ENCODE measurements at regions not wholly inside any gene's neighbourhood (a gene's known extent, or its start where the extent isn't known, plus 50 kb on each side); places are given as distances from the start of the nearest gene placed in this dataset.

DNA sequence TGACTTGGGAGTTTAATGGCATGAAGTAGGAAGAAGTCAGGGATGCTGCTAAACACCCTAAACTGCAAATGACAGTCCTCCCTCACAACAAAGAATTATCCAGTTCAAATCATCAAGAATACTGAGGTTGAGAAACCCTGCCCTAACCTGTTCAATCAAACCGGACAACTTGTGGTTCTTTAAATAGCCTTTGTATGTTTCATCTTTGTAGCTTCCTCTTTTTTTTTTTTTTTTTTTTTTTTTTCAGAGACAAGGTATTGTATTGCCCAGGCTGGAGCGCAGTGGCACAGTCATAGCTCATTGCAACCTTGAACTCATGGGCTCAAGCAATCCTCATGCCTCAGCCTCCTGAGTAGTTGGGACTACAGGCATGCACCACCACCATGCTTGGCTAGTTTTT, 52.5 kb upstream of the TTC29 start:
- Mint-ChIP-seq H3K9me3 (peaks cover 18% of the 10 kb centered on the region), H3K27me3 (peaks cover 13% of the 10 kb centered on the region), H3K4me1 (peaks cover 10% of the 10 kb centered on the region), H3K27ac (no peak overlapping the region), H3K4me3 (no peak overlapping the region), H3K36me3 (no peaks in the 10 kb centered on the region)
- peak; percentile 20 for ATAC-seq

DNA sequence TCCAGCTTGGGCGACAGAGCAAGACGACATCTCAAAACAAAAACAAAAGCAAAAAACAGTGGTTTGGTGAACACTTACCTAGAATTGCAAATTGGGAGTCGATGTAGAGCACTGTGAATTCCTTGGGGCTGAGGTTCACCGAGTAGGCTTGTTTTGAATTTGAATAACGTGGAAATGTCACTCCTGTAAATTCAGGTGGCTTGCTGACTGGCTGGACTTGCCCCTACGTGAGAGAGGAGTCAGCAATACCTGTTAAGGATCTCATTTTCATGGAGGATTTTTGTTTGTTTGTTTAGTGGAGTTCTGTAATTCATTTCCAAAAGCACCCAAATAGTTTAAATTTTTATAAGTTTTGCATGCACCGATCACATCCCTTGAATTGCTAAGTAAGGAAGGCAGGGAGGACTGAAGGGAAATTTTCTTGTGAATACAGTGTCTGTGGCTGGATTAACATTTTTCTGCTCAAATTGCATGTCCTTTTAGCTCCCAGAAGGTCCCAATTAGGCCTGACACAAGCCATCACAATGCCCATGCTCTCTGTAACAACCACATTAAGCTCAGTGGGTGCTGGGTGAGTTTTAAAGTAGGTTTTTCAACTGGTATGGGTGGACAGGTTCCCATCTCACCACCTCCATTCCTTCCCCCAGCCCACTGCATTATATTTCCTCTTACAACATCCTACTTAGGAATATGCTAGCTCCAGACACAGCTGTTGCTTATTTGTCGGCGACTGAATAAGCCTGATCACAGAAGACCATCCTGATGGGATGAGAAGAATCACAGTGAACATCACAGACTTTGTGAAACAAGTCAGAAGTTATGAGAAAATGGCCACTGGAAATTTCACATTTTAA, 58.5 kb upstream of the TTC29 start:
- Mint-ChIP-seq H3K4me1 (no peaks in the 10 kb centered on the region), H3K27me3 (no peaks in the 10 kb centered on the region), H3K36me3 (no peaks in the 10 kb centered on the region), H3K4me3 (no peak overlapping the region), H3K9me3 (no peaks in the 10 kb centered on the region), H3K27ac (no peak overlapping the region)
- no peak for ATAC-seq

DNA sequence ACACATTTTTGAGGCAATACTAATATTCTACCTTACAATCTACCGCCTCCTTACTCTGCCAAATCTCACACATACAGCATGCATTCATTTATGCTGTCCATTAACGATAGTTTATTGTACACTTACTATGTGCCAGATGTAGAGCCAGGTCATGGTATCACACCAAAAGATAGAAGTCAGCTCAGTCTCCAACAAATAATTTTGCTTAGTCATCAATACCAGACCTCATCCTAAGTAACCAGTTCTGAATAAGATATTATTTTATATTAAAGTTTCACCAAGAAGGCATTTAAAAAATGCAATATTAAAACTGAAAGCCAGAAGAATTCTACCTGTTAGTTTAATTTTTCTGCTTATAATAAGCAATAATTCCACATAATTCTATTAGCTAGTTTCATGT, 60.6 kb upstream of the TTC29 start:
- H3K36me3 Mint-ChIP-seq, result no peaks in the 10 kb centered on the region
- no peak for ATAC-seq
- no peak overlapping the region for H3K4me3 Mint-ChIP-seq
- no peaks in the 10 kb centered on the region for H3K9me3 Mint-ChIP-seq
- H3K4me1 Mint-ChIP-seq, result no peaks in the 10 kb centered on the region
- no peak overlapping the region for H3K27ac Mint-ChIP-seq
- no peaks in the 10 kb centered on the region for H3K27me3 Mint-ChIP-seq

DNA sequence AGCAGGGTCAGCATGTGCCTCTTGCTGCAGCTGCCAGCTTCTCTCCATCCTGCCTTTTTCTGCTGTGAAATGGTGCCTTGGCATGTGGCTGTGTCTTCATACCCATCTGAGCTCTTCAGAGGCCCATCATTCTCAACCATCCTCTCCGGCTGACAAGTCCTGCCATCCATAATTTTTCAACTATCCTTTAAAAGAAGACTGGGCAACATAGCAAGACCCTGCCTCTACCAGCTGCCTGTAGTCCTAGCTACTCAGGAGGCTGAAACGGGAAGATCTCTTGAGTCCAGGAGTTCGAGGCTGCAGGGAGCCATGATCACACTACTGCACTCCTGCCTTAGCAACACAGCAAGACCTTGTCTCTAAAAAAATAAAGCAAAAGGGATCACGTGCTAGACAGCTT, 64.2 kb upstream of the TTC29 start:
- no peaks in the 10 kb centered on the region for H3K27me3 Mint-ChIP-seq
- no peak overlapping the region for H3K27ac Mint-ChIP-seq
- no peak overlapping the region for H3K4me3 Mint-ChIP-seq
- no peaks in the 10 kb centered on the region for H3K4me1 Mint-ChIP-seq
- no peaks in the 10 kb centered on the region for H3K9me3 Mint-ChIP-seq
- no peaks in the 10 kb centered on the region for H3K36me3 Mint-ChIP-seq
- ATAC-seq, result no peak

DNA sequence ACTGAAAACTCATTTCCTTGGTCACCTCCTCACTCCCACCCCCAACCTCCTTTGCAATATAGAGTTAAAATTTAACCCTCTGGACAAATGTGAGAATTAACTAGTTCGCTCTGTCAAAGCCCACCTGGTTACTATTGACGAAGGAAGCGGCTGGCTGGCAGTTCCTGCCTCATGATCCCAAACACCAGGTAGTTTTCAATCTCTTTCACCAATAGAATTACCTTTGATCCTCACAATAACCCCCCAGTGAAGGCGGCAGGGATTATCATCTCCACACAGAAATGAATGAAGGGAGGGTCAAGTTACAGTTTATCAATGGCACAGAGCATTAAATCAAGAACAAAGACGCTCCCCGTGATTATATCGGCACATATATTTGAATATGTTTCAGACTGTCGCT, 65.7 kb upstream of the TTC29 start:
- H3K9me3 Mint-ChIP-seq, result no peaks in the 10 kb centered on the region
- ATAC-seq, result no peak
- no peaks in the 10 kb centered on the region for H3K36me3 Mint-ChIP-seq
- H3K27ac Mint-ChIP-seq, result no peak overlapping the region
- H3K4me1 Mint-ChIP-seq, result no peaks in the 10 kb centered on the region
- H3K27me3 Mint-ChIP-seq, result no peaks in the 10 kb centered on the region
- no peak overlapping the region for H3K4me3 Mint-ChIP-seq

DNA sequence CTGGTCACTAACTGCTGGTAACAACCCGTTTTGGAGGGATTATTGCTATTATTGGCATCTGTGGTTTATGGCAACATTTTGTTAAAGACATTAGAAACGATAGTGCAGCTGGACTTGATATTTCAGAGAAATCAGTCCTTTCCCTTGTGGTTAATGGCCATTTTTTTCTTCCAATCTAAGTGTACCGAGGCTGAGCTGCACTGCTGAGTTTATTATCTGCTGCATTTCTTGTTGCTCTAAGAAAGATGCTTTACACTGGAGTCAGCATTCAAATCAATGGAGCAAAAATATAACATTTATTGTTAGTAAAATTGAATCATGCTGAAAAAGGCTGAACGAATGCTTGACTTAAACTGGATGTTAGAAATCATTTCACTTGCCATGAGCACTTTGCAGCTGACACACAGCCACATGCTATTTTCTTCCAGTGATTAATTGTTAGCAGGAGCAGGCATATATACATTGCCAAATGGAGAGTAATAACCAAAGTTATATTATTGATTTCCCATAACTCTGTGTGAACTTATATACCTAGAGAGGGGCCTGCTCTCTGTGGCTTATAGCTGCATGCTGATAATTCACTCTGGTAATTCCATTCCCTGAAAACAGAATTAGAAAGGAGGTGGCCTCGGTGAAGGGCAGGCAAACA, 66.5 kb upstream of the TTC29 start:
- no peak overlapping the region for H3K4me3 Mint-ChIP-seq
- H3K4me1 Mint-ChIP-seq, result no peaks in the 10 kb centered on the region
- H3K36me3 Mint-ChIP-seq, result no peaks in the 10 kb centered on the region
- no peaks in the 10 kb centered on the region for H3K9me3 Mint-ChIP-seq
- peaks cover 7% of the 10 kb centered on the region for H3K27me3 Mint-ChIP-seq
- no peak overlapping the region for H3K27ac Mint-ChIP-seq
- no peak for ATAC-seq

DNA sequence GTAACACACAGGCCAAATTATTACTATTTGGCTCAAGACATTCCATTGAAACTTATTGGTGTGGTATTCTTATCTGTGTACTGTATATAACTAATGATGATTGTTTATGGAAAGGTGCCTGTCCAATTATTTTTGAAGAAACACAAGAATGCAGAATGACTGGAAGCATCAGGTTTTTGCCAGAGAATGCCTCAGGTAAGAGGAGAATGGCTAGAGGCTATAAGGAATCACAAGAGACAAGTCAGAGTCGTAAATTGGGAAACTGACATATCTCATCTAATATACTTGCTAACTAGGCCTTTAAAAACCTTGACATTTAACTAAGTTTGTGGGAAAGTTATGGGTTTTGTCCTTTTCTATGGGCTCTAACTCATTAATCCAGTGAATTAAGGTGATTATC, 69.3 kb upstream of the TTC29 start:
- H3K9me3 Mint-ChIP-seq, result no peaks in the 10 kb centered on the region
- H3K27ac Mint-ChIP-seq, result no peak overlapping the region
- no peaks in the 10 kb centered on the region for H3K36me3 Mint-ChIP-seq
- ATAC-seq, result no peak
- peaks cover 13% of the 10 kb centered on the region for H3K27me3 Mint-ChIP-seq
- no peaks in the 10 kb centered on the region for H3K4me1 Mint-ChIP-seq
- no peak overlapping the region for H3K4me3 Mint-ChIP-seq

DNA sequence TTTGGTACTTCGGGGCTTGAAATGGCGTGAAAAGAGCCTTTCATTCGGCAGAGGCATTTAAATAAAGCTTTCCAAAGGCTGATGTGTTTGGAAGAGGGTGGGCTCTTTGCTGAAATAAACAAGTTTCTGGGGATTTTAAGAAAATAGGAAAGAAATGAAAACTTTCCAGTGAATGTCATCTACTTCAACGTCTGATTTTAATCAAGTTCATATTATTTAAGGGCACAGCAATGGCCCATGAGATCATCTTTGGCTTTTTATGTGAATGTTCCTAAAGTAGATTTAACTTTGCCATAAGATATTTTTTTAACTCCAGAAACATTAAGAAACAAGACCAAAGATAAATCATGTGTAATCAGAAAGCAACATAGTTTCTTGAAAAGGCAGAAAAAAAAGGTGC, 69.8 kb upstream of the TTC29 start:
- Mint-ChIP-seq H3K36me3 (no peaks in the 10 kb centered on the region), H3K9me3 (no peaks in the 10 kb centered on the region), H3K27ac (no peak overlapping the region), H3K4me1 (no peaks in the 10 kb centered on the region), H3K27me3 (peaks cover 13% of the 10 kb centered on the region), H3K4me3 (no peak overlapping the region)
- ATAC-seq, result no peak

DNA sequence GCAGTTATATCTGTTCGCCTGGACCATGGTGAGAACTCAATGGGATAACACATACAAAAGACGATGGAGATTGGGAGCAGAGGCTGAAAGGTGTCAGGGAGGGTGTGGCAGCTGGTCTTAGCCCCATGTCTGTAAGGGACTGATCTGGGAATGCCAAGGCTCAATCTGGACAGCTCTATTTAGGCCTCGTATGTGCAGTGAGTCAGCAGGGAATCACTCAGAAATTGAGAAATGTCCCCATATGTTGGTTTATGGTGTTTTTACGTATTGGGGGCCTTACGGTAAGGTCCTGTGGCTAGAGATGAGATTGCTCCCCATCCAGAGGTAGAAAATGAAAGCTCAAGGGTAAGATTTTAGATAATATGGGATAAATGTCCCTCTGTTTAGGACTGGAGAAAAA, 71.4 kb upstream of the TTC29 start:
- peaks cover 13% of the 10 kb centered on the region for H3K27me3 Mint-ChIP-seq
- H3K9me3 Mint-ChIP-seq, result no peaks in the 10 kb centered on the region
- H3K36me3 Mint-ChIP-seq, result no peaks in the 10 kb centered on the region
- no peak overlapping the region for H3K4me3 Mint-ChIP-seq
- no peak overlapping the region for H3K27ac Mint-ChIP-seq
- ATAC-seq, result no peak
- no peaks in the 10 kb centered on the region for H3K4me1 Mint-ChIP-seq

DNA sequence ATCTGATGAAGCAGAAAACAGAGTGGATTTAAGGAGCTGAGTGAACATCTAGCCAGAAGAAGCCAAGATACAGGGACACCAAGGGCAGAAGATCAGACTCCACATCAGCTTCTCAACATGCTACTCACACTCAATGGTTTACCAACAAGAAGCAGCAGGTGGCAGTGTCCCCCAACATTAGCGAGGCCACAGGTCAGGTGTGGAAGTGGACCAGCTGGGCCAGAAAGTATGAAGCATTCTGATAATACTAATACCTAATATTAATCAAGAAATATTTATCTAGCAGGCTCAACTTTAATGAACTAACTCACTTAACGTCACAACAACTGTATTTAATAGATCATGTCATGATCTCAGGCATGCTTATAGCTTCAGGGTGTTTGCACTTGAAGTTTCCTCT, 73.4 kb upstream of the TTC29 start:
- no peaks in the 10 kb centered on the region for H3K9me3 Mint-ChIP-seq
- H3K4me3 Mint-ChIP-seq, result no peak overlapping the region
- H3K27ac Mint-ChIP-seq, result no peak overlapping the region
- H3K36me3 Mint-ChIP-seq, result no peaks in the 10 kb centered on the region
- H3K4me1 Mint-ChIP-seq, result no peaks in the 10 kb centered on the region
- H3K27me3 Mint-ChIP-seq, result peaks cover 13% of the 10 kb centered on the region
- ATAC-seq, result peak; percentile 63

DNA sequence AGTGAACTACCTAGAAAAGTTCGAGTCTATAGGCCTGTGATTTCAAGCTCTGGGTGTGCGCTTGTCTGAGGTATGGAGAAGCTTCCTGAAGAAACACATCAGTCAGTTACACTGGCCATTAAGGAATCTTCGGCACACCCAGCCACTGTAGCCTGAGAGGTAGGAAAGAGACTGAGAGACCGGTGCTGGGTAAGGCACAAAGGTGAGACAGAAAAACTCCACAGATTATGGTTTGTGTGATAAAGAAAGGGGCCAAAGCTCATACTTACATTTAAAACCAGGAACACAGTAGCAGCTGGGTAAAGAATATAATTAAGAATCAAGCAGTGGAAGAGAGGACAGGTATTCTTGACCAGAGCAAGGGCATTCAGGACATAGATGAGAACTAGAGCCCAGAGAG, 74.8 kb upstream of the TTC29 start:
- Mint-ChIP-seq H3K4me1 (no peaks in the 10 kb centered on the region), H3K27ac (no peak overlapping the region), H3K9me3 (no peaks in the 10 kb centered on the region), H3K4me3 (no peak overlapping the region), H3K27me3 (peaks cover 13% of the 10 kb centered on the region), H3K36me3 (no peaks in the 10 kb centered on the region)
- ATAC-seq, result no peak

DNA sequence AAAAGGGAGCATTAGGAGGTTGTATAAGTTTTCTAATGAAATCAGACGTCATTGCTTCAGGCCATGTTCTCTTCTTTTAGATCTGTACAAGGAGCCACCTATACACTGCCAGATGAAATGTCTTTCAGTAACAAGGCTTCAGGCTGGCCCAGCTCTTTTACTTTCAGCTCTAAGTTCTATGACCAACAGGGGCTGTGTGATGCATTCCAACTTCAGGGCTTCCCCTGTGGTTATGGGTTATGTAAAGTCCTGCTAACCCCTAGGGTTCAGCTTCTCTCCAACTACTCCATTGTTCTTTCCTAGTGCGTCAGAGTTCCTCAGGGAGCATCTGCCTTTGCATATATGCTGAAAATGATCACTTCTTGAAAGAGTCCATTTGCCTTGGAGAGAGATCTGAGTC, 79.4 kb upstream of the TTC29 start:
- no peaks in the 10 kb centered on the region for H3K9me3 Mint-ChIP-seq
- no peaks in the 10 kb centered on the region for H3K36me3 Mint-ChIP-seq
- H3K4me3 Mint-ChIP-seq, result no peak overlapping the region
- ATAC-seq, result no peak
- H3K4me1 Mint-ChIP-seq, result no peaks in the 10 kb centered on the region
- H3K27me3 Mint-ChIP-seq, result no peaks in the 10 kb centered on the region
- no peak overlapping the region for H3K27ac Mint-ChIP-seq

DNA sequence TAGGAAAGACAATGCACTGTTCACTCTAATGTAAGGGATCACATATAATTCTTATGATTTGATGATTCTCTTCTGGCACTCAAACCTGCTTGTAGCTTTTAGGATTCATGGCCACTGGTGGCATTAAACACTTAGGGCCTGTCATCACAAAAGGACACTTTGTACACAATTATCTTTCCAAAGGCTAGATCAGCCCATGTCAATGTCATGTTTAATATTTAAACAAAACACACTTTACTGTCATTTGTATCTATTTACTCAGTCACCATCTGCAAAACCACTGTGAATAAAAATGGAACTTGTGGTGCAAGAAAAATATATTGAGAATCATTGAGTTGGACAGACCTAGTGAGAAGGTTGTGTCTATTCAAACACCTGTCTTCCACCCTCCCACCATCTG, 83.6 kb upstream of the TTC29 start:
- Mint-ChIP-seq H3K4me3 (no peak overlapping the region), H3K36me3 (no peaks in the 10 kb centered on the region), H3K27me3 (no peaks in the 10 kb centered on the region), H3K4me1 (no peaks in the 10 kb centered on the region), H3K9me3 (no peaks in the 10 kb centered on the region), H3K27ac (no peak overlapping the region)
- no peak for ATAC-seq

DNA sequence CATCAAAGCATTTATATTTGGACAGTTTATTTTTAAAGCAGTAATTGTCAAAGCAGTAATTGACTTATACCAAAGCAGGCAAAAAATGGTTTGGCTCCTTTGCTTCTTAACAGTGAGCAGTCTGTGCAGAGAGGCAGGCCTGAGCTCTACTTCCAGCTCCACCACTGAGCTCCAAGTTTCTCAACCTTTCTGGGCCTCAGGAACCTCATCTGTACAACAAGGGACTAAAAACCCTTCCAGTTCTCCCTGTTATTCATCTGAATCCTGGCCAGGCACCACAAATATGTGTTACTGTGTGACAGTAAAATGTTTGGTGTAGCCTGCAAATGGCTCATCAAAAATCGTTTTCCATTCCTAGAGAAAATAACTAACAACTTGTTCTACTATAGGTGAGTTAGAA, 88.7 kb upstream of the TTC29 start:
- H3K27ac Mint-ChIP-seq, result no peak overlapping the region
- peaks cover 27% of the 10 kb centered on the region for H3K27me3 Mint-ChIP-seq
- no peak overlapping the region for H3K4me3 Mint-ChIP-seq
- ATAC-seq, result no peak
- H3K36me3 Mint-ChIP-seq, result no peaks in the 10 kb centered on the region
- no peaks in the 10 kb centered on the region for H3K9me3 Mint-ChIP-seq
- no peaks in the 10 kb centered on the region for H3K4me1 Mint-ChIP-seq

DNA sequence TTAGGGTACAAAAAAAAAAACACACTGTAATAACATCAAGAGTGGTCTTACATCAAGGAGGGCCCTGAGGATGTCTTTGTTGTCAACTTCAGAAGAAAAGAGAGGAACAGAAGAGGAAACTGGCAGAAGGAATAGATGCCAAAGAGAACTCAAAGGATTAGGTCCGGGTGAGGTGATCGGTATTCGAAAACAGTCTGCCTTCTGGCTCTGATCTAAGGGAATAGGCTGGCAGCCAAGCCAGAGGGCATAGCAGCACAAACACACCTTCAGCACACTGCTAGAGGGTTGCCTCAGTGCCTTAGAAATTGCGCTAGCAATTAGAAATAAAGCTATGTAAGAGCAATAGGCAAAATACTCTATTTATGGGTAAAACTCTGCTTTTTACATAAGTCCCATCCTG, 91.4 kb upstream of the TTC29 start:
- H3K27me3 Mint-ChIP-seq, result peaks cover 38% of the 10 kb centered on the region

DNA sequence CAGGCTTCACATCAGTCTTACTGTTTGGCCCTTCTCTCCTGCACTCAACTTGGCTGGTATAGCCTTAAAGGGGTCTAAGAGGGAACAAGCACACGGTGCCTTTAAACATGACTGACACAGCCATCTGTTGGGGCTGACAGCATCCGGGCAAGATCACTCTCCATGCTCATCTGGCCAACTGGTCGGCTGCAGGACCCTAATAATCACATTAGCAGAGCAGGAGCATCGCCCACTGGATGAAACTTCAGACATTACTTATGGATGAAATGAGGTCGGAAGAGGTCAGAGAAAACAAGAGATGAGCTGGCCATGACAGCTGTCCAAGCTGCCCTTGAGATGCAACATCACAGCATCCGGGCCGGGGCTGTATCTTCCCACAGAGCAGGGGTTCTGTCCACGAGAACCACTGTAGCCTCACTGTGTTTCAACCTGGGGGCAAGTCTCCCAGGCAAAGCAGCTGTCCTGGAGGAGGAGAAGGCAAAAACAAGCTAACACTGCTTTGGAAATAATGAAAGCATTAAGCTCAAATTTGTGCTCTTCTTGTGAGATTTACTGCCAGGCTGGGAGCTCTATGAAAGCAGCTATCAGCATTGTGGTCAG, 94.4 kb upstream of the TTC29 start:
- Mint-ChIP-seq H3K27ac (no peak overlapping the region), H3K4me1 (no peaks in the 10 kb centered on the region), H3K4me3 (no peak overlapping the region)

More for the DNA sequence above, 91.4 kb upstream of the TTC29 start:
- Mint-ChIP-seq H3K27ac (no peak overlapping the region), H3K36me3 (no peaks in the 10 kb centered on the region), H3K4me1 (no peaks in the 10 kb centered on the region), H3K9me3 (no peaks in the 10 kb centered on the region), H3K4me3 (no peak overlapping the region)
- no peak for ATAC-seq

More for the DNA sequence above, 94.4 kb upstream of the TTC29 start:
- Mint-ChIP-seq H3K36me3 (no peaks in the 10 kb centered on the region), H3K27me3 (peaks cover 38% of the 10 kb centered on the region), H3K9me3 (no peaks in the 10 kb centered on the region)
- ATAC-seq, result peak; percentile 8
